ENCODE measurements at regions not wholly inside any gene's neighbourhood (a gene's known extent, or its start where the extent isn't known, plus 50 kb on each side); places are given as distances from the start of the nearest gene placed in this dataset.

DNA sequence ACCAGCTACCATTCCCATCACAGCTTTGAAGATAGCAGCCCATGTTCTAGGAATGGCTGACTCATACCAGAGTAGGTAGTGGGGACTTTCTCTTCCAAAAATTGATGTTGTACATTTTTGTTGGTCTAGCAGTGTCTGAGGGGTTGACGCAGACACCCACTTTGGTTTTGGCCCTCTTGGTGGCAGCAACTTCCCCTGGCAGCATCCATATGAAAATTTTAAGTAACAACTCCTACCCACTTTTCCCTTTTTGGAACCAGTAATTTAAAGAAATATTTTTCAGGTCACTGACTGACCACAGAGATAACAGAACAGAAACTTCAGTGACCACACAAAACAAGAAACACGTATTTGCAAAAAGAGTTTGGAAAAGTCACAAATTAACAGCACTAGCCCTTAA lies 162.0 kb upstream of the TMCC3 start:
- TF ChIP-seq, protein P1, sequence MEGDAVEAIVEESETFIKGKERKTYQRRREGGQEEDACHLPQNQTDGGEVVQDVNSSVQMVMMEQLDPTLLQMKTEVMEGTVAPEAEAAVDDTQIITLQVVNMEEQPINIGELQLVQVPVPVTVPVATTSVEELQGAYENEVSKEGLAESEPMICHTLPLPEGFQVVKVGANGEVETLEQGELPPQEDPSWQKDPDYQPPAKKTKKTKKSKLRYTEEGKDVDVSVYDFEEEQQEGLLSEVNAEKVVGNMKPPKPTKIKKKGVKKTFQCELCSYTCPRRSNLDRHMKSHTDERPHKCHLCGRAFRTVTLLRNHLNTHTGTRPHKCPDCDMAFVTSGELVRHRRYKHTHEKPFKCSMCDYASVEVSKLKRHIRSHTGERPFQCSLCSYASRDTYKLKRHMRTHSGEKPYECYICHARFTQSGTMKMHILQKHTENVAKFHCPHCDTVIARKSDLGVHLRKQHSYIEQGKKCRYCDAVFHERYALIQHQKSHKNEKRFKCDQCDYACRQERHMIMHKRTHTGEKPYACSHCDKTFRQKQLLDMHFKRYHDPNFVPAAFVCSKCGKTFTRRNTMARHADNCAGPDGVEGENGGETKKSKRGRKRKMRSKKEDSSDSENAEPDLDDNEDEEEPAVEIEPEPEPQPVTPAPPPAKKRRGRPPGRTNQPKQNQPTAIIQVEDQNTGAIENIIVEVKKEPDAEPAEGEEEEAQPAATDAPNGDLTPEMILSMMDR (IDR thresholded peaks at IDR 0.05 in 8 of 11, conservative IDR thresholded peaks at IDR 0.05 in 3 of 11): no peak
- TF ChIP-seq POLR2AphosphoS5 (IDR thresholded peaks at IDR 0.05) (no peak), POLR2A (IDR thresholded peaks at IDR 0.05) (no peak)
